NK-92 treated with Interleukin-12 subunit alpha and Interleukin-12 subunit beta, amount 100 ng/mL, for 24 hours (cell line): ENCODE measurements at regions not wholly inside any gene's neighbourhood (a gene's known extent, or its start where the extent isn't known, plus 50 kb on each side); places are given as distances from the start of the nearest gene placed in this dataset.

Experiments used
- DNase-seq: peaks from one replicate; lab custom pipeline; 2025; lab: John Stamatoyannopoulos, UW

DNA sequence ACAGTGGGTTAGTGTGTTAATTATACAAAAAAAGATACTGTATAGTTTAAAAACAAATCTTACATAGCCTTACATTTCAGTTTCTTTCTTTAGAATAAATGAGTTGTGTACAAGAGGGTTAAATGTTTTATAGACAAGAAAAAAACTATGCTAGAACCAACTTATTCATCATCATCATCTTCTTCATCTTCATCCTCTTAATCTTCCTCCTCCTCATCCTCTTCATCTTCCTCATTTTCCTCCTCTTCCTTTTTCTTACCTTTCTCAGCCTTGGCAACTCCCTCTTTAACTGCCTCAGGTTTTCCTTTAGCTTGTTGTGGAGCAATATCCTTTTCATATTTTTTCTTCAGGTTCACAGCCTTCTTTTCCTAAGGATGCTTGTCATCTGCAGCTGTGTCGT lies 53.7 kb downstream of the RPS12 start:
- DNase-seq, result no peak

GRCh38 chr6:132872923-132873322 lies 58.6 kb downstream of the RPS12 start:
- no peak for DNase-seq

- no peak for DNase-seq
Measured at GRCh38 chr6:132877003-132877402, 62.6 kb downstream of the RPS12 start.

DNA sequence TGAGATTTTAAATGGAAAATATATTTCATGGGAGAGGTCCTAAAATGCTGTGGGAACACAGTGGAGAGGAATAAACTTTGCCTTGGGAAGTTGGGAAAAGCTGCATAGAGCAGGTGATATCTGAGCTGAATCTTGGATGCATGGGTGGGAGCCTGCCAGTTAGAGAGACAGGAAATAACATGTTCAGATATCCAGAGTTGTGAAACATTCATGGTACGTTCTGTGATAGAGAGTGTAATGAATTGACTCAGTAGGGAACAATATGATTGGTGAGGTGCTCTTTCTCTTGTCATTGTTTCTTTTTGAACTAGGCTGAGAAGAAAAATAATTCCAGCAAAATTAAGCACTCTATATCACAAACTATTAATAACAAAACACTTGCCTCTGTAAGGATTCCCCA lies 72.8 kb downstream of the RPS12 start:
- no peak for DNase-seq

DNA sequence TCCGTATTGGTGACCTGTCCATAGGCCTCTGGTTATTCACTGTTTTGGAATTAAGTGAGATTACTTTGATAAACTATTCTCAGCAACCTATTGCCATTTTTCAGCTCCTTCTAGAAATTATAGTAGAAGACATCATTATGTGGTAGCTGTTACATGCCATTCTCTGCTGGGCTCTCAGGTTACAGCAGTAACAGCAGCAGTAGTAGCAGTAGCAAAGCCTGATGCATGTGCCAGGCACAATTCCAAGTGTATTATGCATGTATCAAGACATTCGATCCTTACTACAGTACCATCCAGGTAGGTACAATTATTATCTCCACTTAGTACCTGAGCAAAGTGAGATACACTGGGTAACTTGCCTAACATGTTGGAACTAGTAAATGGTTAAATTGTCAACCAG lies 74.3 kb downstream of the RPS12 start:
- DNase-seq, result no peak

DNA sequence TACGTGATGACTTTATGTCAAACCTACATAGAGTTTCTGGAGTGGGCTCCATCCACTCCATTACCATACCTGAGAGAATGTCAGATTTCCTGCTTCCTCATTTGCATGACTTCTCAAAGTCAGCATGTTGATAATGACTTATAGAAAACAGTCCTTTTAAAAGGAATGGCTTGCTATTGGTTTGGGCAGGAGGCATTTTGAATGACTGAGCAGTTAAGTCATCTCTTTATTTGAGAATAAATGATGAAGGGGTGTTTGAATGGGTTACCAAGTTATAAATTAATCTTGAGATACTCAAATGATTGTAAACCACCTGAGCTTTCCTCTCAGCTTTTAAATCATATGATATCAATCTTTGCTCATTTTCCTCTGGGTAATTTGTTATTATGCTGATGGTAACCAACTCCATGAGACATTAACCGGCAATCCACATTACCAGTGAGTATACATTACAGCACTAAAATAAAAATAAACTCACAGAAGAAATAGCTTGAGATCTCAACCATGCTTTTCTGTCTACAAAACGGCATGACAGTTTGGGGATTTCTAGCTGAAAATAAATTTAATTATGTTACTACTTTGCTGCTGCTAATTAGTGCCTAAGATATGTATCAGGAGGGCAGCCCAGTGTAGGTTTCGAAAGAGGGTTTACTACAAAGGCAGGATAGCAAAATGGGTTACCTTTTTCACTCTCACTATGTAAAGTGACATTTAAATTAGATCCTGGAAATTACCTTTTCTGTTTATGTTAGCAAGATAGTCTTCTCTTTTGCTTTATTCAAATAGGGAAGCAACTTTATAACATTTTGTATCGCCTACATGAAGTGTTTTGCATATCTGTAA lies 78.8 kb downstream of the RPS12 start:
- DNase-seq, result no peak

DNA sequence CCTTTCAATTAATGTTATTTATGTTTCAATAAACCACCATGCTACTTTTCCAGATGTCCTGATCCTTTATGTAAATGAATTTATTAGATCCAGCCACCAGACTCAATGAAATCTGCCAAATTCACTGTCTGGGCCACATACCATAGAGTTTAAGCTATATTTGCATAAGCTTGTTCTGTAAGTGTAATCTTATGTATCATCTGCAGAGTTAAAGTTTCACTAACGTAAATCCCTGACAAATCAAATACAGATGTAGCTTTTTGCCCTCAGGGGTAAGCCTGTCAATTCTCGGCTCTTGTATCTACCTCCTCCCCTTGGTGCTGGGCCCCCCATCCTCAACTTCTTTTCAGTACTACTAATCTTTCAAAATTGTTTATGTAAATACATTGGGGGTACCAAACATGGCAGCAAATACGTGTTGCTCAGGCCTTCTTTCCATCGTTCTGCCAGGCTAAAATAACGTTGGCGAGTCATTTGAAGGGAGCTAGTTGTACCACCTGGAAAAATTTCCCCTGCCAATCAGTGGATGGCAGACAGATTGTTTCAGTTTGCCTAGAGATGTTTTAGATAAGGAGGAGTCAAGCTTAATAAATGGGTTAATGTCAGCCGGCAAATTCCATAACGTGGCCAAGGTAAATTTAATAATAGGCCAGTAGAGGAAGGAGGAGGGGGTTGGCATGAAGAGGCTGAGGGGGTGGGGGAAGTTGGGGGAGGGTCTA lies 79.6 kb downstream of the RPS12 start:
- no peak for DNase-seq

DNA sequence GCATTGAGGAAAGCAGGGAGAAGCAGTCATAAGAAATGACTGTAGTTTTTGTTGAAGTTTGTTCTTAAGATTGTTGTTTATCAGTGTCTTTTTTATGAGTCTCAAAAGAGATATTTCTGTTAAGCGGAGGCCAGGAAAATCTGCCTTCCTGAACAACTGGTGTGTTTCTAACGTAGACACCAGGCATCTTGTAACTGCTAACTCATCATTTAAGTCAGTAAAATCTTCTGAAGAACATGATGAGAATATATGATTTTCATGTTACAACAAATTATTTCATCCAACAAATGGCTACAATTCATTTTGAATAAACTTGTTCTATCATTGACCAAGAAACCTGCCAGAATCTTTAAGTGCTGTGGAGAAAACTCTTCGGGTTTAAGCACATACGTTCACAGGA lies 84.0 kb downstream of the RPS12 start:
- DNase-seq, result no peak

- DNase-seq, result no peak
Measured at GRCh38 chr6:132900849-132901248, 86.5 kb downstream of the RPS12 start.

DNA sequence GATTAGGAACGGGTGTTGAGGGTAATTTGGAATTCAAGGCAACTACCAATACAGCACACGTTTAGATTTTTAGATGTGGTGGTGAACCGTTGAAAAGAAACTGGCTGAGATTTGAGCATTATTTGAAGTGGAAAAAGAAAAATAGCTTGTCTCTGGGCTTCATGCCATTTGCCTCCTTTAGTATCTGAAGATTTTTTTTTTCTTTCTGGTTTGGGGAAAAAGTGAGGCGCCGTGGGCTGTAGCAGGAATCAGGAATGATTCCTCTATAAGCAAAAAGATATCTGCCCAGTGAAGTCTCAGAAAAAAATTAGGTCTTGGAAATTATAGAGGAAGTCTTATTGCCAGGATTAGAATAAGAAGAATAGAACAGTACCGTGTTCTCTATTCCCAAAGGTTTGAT lies 88.5 kb downstream of the RPS12 start:
- DNase-seq, result no peak

GRCh38 chr6:132907231-132907630 lies 92.9 kb downstream of the RPS12 start:
- DNase-seq, result no peak

DNA sequence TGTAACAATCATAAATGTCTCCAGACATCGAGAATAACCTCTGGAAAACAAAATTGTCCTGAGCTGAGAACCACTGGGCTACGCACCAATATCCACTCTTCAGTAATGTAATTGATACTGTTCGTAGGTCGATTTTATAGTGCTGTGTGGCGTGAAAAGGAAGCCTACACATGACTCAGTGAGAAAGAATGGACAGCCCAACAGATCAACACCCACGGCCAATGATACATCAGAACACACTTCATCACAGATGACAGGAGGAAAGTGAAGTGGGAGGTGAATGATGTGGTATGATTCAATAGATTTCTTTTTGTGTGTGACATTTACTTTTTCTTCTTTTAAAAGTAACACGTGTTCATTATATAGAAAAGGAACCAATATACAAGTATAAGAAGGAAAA lies 93.5 kb downstream of the RPS12 start:
- no peak for DNase-seq

DNA sequence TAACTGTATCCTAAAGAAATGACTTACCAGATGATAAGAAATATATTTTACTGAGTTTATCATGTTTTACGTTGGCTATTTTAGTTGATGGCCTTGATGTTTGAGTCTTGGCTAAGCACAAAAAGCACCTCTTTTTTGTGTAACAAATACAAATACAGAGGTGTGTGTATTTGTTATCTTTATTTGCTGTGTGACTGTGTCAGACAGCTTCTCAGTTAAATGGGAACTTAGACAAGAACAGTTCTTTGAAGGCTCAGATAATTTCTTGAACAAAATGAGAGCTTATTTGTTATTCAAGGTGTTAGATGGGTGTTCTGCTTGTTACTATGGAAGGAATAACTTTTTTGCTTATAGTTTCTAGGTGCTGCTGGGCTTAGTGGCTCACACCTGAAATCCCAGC lies 95.4 kb downstream of the RPS12 start:
- DNase-seq, result no peak

GRCh38 chr6:132910759-132911158 lies 96.4 kb downstream of the RPS12 start:
- no peak for DNase-seq

- DNase-seq, result no peak
Measured at GRCh38 chr6:132919045-132919860, 104.9 kb downstream of the RPS12 start.

DNA sequence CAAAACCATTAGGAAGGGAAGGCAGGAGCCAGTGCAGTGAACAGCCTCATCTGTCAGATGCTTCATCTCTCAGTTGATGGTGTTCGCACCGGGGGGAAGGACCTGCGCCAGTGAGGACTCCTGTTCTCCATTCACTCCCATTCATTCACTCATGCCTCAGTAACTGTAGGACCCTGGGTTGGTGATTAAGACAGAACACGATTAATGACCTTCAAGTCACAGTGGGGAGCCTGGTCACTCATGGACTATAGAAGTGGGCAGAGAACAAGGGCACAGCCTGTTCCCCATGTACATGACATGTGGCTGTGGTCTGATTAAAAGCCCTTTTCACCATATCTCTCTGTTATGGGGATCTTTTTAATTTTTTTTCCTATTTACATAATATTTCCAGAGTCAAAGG lies 113.3 kb downstream of the RPS12 start:
- DNase-seq, result no peak

DNA sequence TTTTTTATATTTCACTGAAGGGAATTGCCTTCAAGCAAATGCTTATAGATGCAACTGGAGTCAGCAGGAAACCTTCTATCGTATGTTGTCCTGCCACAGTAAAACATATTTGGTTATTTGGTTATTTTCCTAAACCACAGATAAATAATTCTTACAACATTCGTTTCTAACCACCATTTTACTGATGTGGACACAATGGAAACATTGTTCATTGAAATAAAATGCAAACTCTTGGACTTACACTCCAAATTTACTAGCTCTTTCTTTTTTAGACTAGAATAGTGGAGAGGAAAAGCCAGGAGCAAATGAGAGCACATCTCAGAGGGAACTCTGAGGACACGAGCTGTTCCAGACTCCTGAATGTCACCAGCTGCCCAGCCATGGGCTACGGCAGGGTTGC lies 114.8 kb downstream of the RPS12 start:
- no peak for DNase-seq

DNA sequence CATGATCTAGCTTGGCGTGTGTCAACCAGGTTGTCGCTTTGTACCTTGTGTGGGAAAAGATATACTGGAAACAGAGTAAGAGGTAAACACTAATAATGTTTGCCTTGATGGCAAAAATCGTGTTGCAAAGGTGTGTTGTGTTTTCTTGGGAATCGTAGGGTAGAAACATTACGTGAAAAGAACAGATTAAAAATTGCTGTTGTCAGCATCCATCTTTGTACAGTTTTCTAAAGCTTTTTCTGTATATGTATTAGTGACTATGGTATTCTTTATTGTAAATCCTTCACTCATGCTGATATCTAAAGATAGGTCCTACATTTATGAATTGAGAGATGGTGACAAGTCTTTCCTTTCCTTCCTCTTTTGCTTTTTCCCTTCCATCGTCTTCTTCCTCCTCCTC lies 116.9 kb downstream of the RPS12 start:
- no peak for DNase-seq

DNA sequence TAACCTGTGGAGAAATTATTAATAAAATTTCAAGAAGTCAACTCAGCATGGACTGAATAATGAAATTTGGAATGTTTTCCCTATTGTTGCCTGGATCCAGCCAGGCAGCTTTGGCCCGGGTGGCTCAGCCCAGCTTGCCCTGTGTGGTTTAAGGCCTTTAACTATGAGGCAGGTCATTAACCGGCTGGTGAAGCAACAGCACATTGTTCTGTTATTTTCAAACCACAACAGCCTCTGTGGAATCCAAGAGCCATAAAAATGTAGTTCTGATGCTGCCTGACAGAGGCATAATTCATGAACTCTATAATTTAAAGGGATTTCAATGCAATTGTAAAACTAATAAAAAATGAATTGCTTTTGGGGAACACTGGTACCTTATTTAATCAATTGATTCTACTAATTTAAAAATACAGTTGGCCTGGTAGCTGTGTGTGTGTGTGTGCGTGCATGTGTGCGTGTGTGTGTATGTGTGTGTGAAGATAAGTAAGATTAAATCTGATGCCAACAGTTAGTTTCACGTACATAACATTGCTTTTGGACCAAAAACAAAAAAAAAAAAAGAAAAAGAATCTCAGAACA lies 117.7 kb downstream of the RPS12 start:
- no peak for DNase-seq

GRCh38 chr6:132932588-132932987 lies 118.2 kb downstream of the RPS12 start:
- no peak for DNase-seq

DNA sequence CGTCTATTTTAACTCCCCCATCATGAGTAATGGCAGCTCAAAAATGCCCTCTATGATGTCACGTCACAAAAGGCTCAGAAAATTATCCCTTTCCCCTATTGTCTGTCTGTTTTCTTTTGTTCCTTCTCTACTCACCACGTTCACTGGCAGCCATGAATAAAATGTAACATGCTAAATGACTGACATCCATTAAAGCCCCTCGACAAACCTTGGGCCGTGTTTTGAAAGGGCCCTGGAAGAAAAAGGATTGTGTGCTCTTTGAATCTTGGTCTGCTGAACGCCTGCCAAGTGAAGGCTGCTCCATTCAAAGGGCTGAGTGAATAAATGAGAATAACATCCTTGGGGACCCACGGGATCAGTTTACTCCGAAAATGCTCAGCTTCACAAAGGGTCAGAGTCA lies 118.7 kb downstream of the RPS12 start:
- DNase-seq, result no peak

- DNase-seq, result no peak
Measured at GRCh38 chr6:132934496-132934895, 120.1 kb downstream of the RPS12 start.
